HepG2 (cell line): ENCODE measurements at regions not wholly inside any gene's neighbourhood (a gene's known extent, or its start where the extent isn't known, plus 50 kb on each side); places are given as distances from the start of the nearest gene placed in this dataset.

ENCODE experiments used
- ATAC-seq: fragments of 200-7000 bp; cut with Tn5 transposase; 3 replicates; pipeline ENCODE4 v1.9.1; 2020; ENCODE audit warnings: mild to moderate bottlenecking, moderate library complexity
- BruUV-seq: library from RNA; stranded (reverse); fragments of 400-500 nt; replicated peaks from 2 replicates; lab custom pipeline; 2021; lab: Mats Ljungman, UMichigan
- CTCF ChIA-PET: fragments of 300-600 bp; formaldehyde crosslinking; extraction: SDS; loops from one replicate; lab custom pipeline; 2021; ENCODE audit warnings: low total read pairs, inconsistent platforms, low intra/inter-chr PET ratio; lab: Yijun Ruan, JAX
- POLR2A ChIA-PET: fragments of 350-600 bp; sonication (Branson Sonifier 250); formaldehyde crosslinking; loops from one replicate; lab custom pipeline; 2020; ENCODE audit warnings: antibody characterized with exemption, inconsistent platforms; lab: Yijun Ruan, JAX
- DNase-seq: peaks from one replicate; pipeline ENCODE4 v3.0.0-alpha.2; 2015; ENCODE audit warnings: low spot score
- FAIRE-seq: peaks from 3 replicates; lab custom pipeline; 2011; peaks lifted over from hg19 to GRCh38; lab: Jason Lieb, UNC
- H2AFZ ChIP-seq: one replicate; pipeline ENCODE4 v1.6.1; 2011; ENCODE audit warnings: low read length, inconsistent platforms
- H3K27ac ChIP-seq: fragments of 300-600 bp; 3 replicates; pipeline ENCODE4 v1.8.0; 2011; ENCODE audit warnings: mixed run types, mild to moderate bottlenecking, mixed read lengths, low read length, inconsistent platforms; ENCODE audit not compliant: insufficient read depth; ENCODE audit errors: extremely low read length
- H3K27me3 ChIP-seq, 2 experiments: fragments of 200-600 bp in 1 of 2; 2 replicates in 1 of 2; 3 replicates in 1 of 2; pipeline versions ENCODE4 v1.6.0 to v1.8.0; 2011; ENCODE audit warnings: low read length in 2 of 2, mild to moderate bottlenecking in 2 of 2, moderate library complexity in 2 of 2, inconsistent platforms in 1 of 2; ENCODE audit not compliant: insufficient read depth in 2 of 2, control insufficient read depth in 1 of 2
- H3K36me3 ChIP-seq, 2 experiments: fragments of 200-600 bp in 1 of 2; replicated peaks in 1 of 2; 2 replicates in 1 of 2; 3 replicates in 1 of 2; pipeline versions ENCODE4 v1.5.1 to v1.8.0; 2011; ENCODE audit warnings: low read length in 2 of 2, inconsistent platforms in 1 of 2; ENCODE audit not compliant: insufficient read depth in 2 of 2, control insufficient read depth in 1 of 2
- H3K4me1 ChIP-seq: 2 replicates; pipeline ENCODE4 v1.5.1; 2012; ENCODE audit warnings: low read length, inconsistent platforms; ENCODE audit not compliant: insufficient read depth
- H3K4me2 ChIP-seq: 2 replicates; pipeline ENCODE4 v1.6.0; 2011; ENCODE audit warnings: low read depth, low read length, inconsistent platforms
- H3K4me3 ChIP-seq, 3 experiments: fragments of 200-600 bp in 1 of 3; sonication (generic), shearing (Covaris generic) in 1 of 3; replicated peaks in 1 of 3; 2 replicates each; pipeline ENCODE4 v1.5.1; 2011 to 2016; ENCODE audit warnings: low read length in 3 of 3, inconsistent platforms in 2 of 3, low read depth in 2 of 3, mild to moderate bottlenecking in 2 of 3, control low read depth in 1 of 3, mixed read lengths in 1 of 3; ENCODE audit not compliant: insufficient read depth in 1 of 3
- H3K79me2 ChIP-seq: one replicate; pipeline ENCODE4 v1.6.1; 2011; ENCODE audit warnings: low read length, inconsistent platforms; ENCODE audit not compliant: insufficient read depth
- H3K9ac ChIP-seq: 2 replicates; pipeline ENCODE4 v1.6.0; 2011; ENCODE audit warnings: mild to moderate bottlenecking, low read depth, low read length, inconsistent platforms; ENCODE audit not compliant: insufficient read depth
- H3K9me3 ChIP-seq: 2 replicates; pipeline ENCODE4 v1.5.1; 2012; ENCODE audit warnings: mild to moderate bottlenecking, low read length
- H4K20me1 ChIP-seq: 2 replicates; pipeline ENCODE4 v1.6.0; 2011; ENCODE audit warnings: inconsistent platforms, mild to moderate bottlenecking, low read length, moderate library complexity; ENCODE audit not compliant: insufficient read depth
- CC2D1A ChIP-seq: sonication (generic); formaldehyde crosslinking; IDR thresholded peaks from 2 replicates; pipeline ENCODE4 v1.8.1; 2023; ENCODE audit warnings: mild to moderate bottlenecking, missing genetic modification reagents
- E2F5 ChIP-seq: sonication (generic); formaldehyde crosslinking; conservative IDR thresholded peaks from 2 replicates; pipeline ENCODE4 v1.4.0; 2020; ENCODE audit warnings: missing genetic modification reagents
- HNRNPLL ChIP-seq: fragments of 200-400 bp; formaldehyde crosslinking; IDR thresholded peaks from 2 replicates; pipeline ENCODE4 v1.6.1; 2017; ENCODE audit warnings: mild to moderate bottlenecking, low read depth, low read length; ENCODE audit not compliant: poor library complexity, severe bottlenecking
- NR2F2 ChIP-seq: IDR thresholded peaks from 2 replicates; pipeline ENCODE4 v1.6.1; 2012; ENCODE audit warnings: low read depth, inconsistent platforms, borderline replicate concordance
- PATZ1 ChIP-seq: sonication (generic); formaldehyde crosslinking; IDR thresholded peaks from 2 replicates; pipeline ENCODE4 v1.4.0; 2020; ENCODE audit warnings: missing genetic modification reagents
- PAX8 ChIP-seq: sonication (generic); formaldehyde crosslinking; IDR thresholded peaks from 2 replicates; pipeline ENCODE4 v1.8.0; 2022; ENCODE audit warnings: mild to moderate bottlenecking, missing genetic modification reagents, borderline replicate concordance
- PCBP2 ChIP-seq: fragments of 200-400 bp; formaldehyde crosslinking; optimal IDR thresholded peaks from 2 replicates; pipeline ENCODE3; 2018; ENCODE audit warnings: low read length, low read depth; ENCODE audit not compliant: poor library complexity, severe bottlenecking
- POLR2G ChIP-seq: fragments of 200-400 bp; formaldehyde crosslinking; IDR thresholded peaks from 2 replicates; pipeline ENCODE4 v1.6.1; 2018; ENCODE audit warnings: mild to moderate bottlenecking, low read depth, low read length, moderate library complexity
- STAG1 ChIP-seq: sonication (generic); formaldehyde crosslinking; IDR thresholded peaks from 2 replicates; pipeline ENCODE4 v1.4.0; 2020; ENCODE audit warnings: missing genetic modification reagents
- ZFP82 ChIP-seq: sonication (generic); formaldehyde crosslinking; IDR thresholded peaks from 2 replicates; pipeline ENCODE4 v1.5.1; 2020; ENCODE audit warnings: mild to moderate bottlenecking, missing genetic modification reagents, borderline replicate concordance
- ZNF180 ChIP-seq: sonication (generic); formaldehyde crosslinking; IDR thresholded peaks from 2 replicates; pipeline ENCODE4 v1.4.0; 2020; ENCODE audit warnings: low read depth, missing genetic modification reagents, borderline replicate concordance
- WGBS: methylation state at CpG from one replicate; pipeline ENCODE4 v1.1.6; 2017; ENCODE audit warnings: low lambda C conversion rate; 5-methylcytosine and 5-hydroxymethylcytosine counted together
- in situ Hi-C: cut with HindIII; loops from 2 replicates; pipeline ENCODE4 v1.10.0; 2017; ENCODE audit warnings: low pct_unique_long_range_greater_than_20kb; ENCODE audit not compliant: extremely low pct_ligation_motif_present
- intact Hi-C: fragments of 100-400 bp; cut with micrococcal nuclease; formaldehyde crosslinking; loops from one replicate; pipeline ENCODE4 v1.10.0; 2022; ENCODE audit not compliant: unreplicated experiment
- TF ChIP-seq, protein P1 (sequence below): sonication (generic); formaldehyde crosslinking; IDR thresholded peaks from 2 replicates; pipeline ENCODE4 v1.5.0; 2020; ENCODE audit warnings: mild to moderate bottlenecking, missing genetic modification reagents, moderate library complexity
- TF ChIP-seq, protein P2 (sequence below): sonication (generic); formaldehyde crosslinking; IDR thresholded peaks from 2 replicates; pipeline ENCODE4 v1.4.0; 2020; ENCODE audit warnings: missing genetic modification reagents

GRCh38 chr17:22703786-22704441 is 1011.6 kb downstream of the KCNJ18 start:
- H3K9me3 ChIP-seq, result peaks cover 17% of the 10 kb centered on the region
- in situ Hi-C loops (no loop called here), intact Hi-C loops (loop anchor here (10.0 kb wide), 1 partner anchor 59 kb away; no protein-coding TSS in a partner anchor)
- no peaks in the 10 kb centered on the region for H3K36me3 ChIP-seq
- no peaks in the 10 kb centered on the region for H3K27me3 ChIP-seq
- no peaks in the 10 kb centered on the region for H3K4me1 ChIP-seq
- no peak overlapping the region for H3K9ac ChIP-seq
- BruUV-seq, result no TSS peak
- DNase-seq (no peak), ATAC-seq (peak; percentile 89), FAIRE-seq (no peak)
- CTCF ChIA-PET, result no interaction called here
- no peak overlapping the region for H2AFZ ChIP-seq
- POLR2A ChIA-PET, result no interaction called here
- no peaks in the 10 kb centered on the region for H3K79me2 ChIP-seq
- 59% methylated on average over 16 of the region's 31 CpGs for WGBS
- no peaks in the 10 kb centered on the region for H4K20me1 ChIP-seq
- H3K4me3 ChIP-seq, result no peak overlapping the region
- no peak overlapping the region for H3K27ac ChIP-seq
- no peak overlapping the region for H3K4me2 ChIP-seq
- TF ChIP-seq STAG1 (CRISPR knock-in tag) (peak; percentile 39), NR2F2 (no peak), ZFP82 (CRISPR knock-in tag) (no peak), PAX8 (CRISPR knock-in tag) (no peak), PATZ1 (CRISPR knock-in tag) (0 out of 2 replicates have a peak, but pooled peaks have one; percentile 26), HNRNPLL (peak; percentile 28), ZNF180 (CRISPR knock-in tag) (no peak), CC2D1A (CRISPR knock-in tag) (no peak), POLR2G (no peak), E2F5 (CRISPR knock-in tag) (no peak), PCBP2 (no peak)
- TF ChIP-seq, protein P1, sequence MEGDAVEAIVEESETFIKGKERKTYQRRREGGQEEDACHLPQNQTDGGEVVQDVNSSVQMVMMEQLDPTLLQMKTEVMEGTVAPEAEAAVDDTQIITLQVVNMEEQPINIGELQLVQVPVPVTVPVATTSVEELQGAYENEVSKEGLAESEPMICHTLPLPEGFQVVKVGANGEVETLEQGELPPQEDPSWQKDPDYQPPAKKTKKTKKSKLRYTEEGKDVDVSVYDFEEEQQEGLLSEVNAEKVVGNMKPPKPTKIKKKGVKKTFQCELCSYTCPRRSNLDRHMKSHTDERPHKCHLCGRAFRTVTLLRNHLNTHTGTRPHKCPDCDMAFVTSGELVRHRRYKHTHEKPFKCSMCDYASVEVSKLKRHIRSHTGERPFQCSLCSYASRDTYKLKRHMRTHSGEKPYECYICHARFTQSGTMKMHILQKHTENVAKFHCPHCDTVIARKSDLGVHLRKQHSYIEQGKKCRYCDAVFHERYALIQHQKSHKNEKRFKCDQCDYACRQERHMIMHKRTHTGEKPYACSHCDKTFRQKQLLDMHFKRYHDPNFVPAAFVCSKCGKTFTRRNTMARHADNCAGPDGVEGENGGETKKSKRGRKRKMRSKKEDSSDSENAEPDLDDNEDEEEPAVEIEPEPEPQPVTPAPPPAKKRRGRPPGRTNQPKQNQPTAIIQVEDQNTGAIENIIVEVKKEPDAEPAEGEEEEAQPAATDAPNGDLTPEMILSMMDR, result peak; percentile 60
- TF ChIP-seq, protein P2, sequence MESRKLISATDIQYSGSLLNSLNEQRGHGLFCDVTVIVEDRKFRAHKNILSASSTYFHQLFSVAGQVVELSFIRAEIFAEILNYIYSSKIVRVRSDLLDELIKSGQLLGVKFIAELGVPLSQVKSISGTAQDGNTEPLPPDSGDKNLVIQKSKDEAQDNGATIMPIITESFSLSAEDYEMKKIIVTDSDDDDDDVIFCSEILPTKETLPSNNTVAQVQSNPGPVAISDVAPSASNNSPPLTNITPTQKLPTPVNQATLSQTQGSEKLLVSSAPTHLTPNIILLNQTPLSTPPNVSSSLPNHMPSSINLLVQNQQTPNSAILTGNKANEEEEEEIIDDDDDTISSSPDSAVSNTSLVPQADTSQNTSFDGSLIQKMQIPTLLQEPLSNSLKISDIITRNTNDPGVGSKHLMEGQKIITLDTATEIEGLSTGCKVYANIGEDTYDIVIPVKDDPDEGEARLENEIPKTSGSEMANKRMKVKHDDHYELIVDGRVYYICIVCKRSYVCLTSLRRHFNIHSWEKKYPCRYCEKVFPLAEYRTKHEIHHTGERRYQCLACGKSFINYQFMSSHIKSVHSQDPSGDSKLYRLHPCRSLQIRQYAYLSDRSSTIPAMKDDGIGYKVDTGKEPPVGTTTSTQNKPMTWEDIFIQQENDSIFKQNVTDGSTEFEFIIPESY (CRISPR knock-in tag), result peak; percentile 61; the same call in 1 of the 2 replicates
